ENCODE measurements at regions not wholly inside any gene's neighbourhood (a gene's known extent, or its start where the extent isn't known, plus 50 kb on each side); places are given as distances from the start of the nearest gene placed in this dataset.

GRCh38 chr10:4194231-4194630 is 409.2 kb upstream of the KLF6 start:
- H3K9me3 Mint-ChIP-seq (ENCODE audit: unreplicated experiment), result no peaks in the 10 kb centered on the region
- no peak overlapping the region for H3K4me3 Mint-ChIP-seq (ENCODE audit: unreplicated experiment)
- H3K36me3 Mint-ChIP-seq (ENCODE audit: unreplicated experiment), result no peaks in the 10 kb centered on the region
- peaks cover 19% of the 10 kb centered on the region for H3K4me1 Mint-ChIP-seq (ENCODE audit: unreplicated experiment)
- DNase-seq (ENCODE audit: extremely low spot score, unreplicated experiment), result no peak
- H3K27me3 Mint-ChIP-seq (ENCODE audit: unreplicated experiment), result no peaks in the 10 kb centered on the region
- H3K27ac Mint-ChIP-seq (ENCODE audit: unreplicated experiment), result no peak overlapping the region
- no peak for TF ChIP-seq CTCF (IDR thresholded peaks at IDR 0.05)

GRCh38 chr10:4191894-4192293 is 406.9 kb upstream of the KLF6 start:
- no peak for TF ChIP-seq CTCF (IDR thresholded peaks at IDR 0.05)
- H3K27me3 Mint-ChIP-seq (ENCODE audit: unreplicated experiment), result no peaks in the 10 kb centered on the region
- no peaks in the 10 kb centered on the region for H3K9me3 Mint-ChIP-seq (ENCODE audit: unreplicated experiment)
- no peak for DNase-seq (ENCODE audit: extremely low spot score, unreplicated experiment)
- no peaks in the 10 kb centered on the region for H3K36me3 Mint-ChIP-seq (ENCODE audit: unreplicated experiment)
- H3K4me3 Mint-ChIP-seq (ENCODE audit: unreplicated experiment), result no peak overlapping the region
- no peak overlapping the region for H3K27ac Mint-ChIP-seq (ENCODE audit: unreplicated experiment)
- H3K4me1 Mint-ChIP-seq (ENCODE audit: unreplicated experiment), result peaks cover 7% of the 10 kb centered on the region

- Mint-ChIP-seq H3K27me3 (ENCODE audit: unreplicated experiment) (no peaks in the 10 kb centered on the region), H3K4me3 (ENCODE audit: unreplicated experiment) (no peak overlapping the region), H3K36me3 (ENCODE audit: unreplicated experiment) (no peaks in the 10 kb centered on the region), H3K4me1 (ENCODE audit: unreplicated experiment) (peaks cover 1% of the 10 kb centered on the region), H3K27ac (ENCODE audit: unreplicated experiment) (no peak overlapping the region), H3K9me3 (ENCODE audit: unreplicated experiment) (no peaks in the 10 kb centered on the region)
- no peak for DNase-seq (ENCODE audit: extremely low spot score, unreplicated experiment)
- no peak for TF ChIP-seq CTCF (IDR thresholded peaks at IDR 0.05)
These were observed 406.3 kb upstream of the KLF6 start for GRCh38 chr10:4191354-4191753.

- Mint-ChIP-seq H3K36me3 (ENCODE audit: unreplicated experiment) (no peaks in the 10 kb centered on the region), H3K27me3 (ENCODE audit: unreplicated experiment) (no peaks in the 10 kb centered on the region), H3K9me3 (ENCODE audit: unreplicated experiment) (no peaks in the 10 kb centered on the region), H3K4me3 (ENCODE audit: unreplicated experiment) (no peak overlapping the region), H3K4me1 (ENCODE audit: unreplicated experiment) (no peaks in the 10 kb centered on the region), H3K27ac (ENCODE audit: unreplicated experiment) (no peak overlapping the region)
- TF ChIP-seq CTCF (IDR thresholded peaks at IDR 0.05), result no peak
- DNase-seq (ENCODE audit: extremely low spot score, unreplicated experiment), result no peak
These were observed 405.9 kb upstream of the KLF6 start for GRCh38 chr10:4190876-4191275.

GRCh38 chr10:4189281-4189680 is 404.3 kb upstream of the KLF6 start:
- peaks cover under 1% of the 10 kb centered on the region for H3K4me1 Mint-ChIP-seq (ENCODE audit: unreplicated experiment)

More at GRCh38 chr10:4189281-4189680, 404.3 kb upstream of the KLF6 start:
- no peaks in the 10 kb centered on the region for H3K27me3 Mint-ChIP-seq (ENCODE audit: unreplicated experiment)
- no peak for DNase-seq (ENCODE audit: extremely low spot score, unreplicated experiment)
- peaks cover 1% of the 10 kb centered on the region for H3K36me3 Mint-ChIP-seq (ENCODE audit: unreplicated experiment)
- peaks cover 2% of the 10 kb centered on the region for H3K9me3 Mint-ChIP-seq (ENCODE audit: unreplicated experiment)
- no peak overlapping the region for H3K27ac Mint-ChIP-seq (ENCODE audit: unreplicated experiment)
- TF ChIP-seq CTCF (IDR thresholded peaks at IDR 0.05), result no peak
- no peak overlapping the region for H3K4me3 Mint-ChIP-seq (ENCODE audit: unreplicated experiment)

Data from osteocyte (in vitro differentiated cells).